Thyroid gland (tissue), 4 donors: ENCODE measurements at regions not wholly inside any gene's neighbourhood (a gene's known extent, or its start where the extent isn't known, plus 50 kb on each side); places are given as distances from the start of the nearest gene placed in this dataset.

Experiments
- CTCF ChIP-seq, 6 experiments: fragments of 200-600 bp in 3 of 6; fragments of 450-650 bp in 3 of 6; sonication (generic) in 3 of 6; IDR thresholded peaks; one replicate each; pipeline ENCODE4 v1.5.1; 2016 to 2019; ENCODE audit warnings: antibody characterized with exemption in 6 of 6, mild to moderate bottlenecking in 2 of 6, inconsistent platforms in 1 of 6, moderate library complexity in 1 of 6
- POLR2A ChIP-seq, 2 donors: fragments of 450-650 bp; IDR thresholded peaks; one replicate each; pipeline ENCODE4 v1.6.1; 2017; ENCODE audit warnings: antibody characterized with exemption in 2 of 2, mild to moderate bottlenecking in 2 of 2, moderate library complexity in 1 of 2

GRCh38 chr20:50252701-50253100 is 62.1 kb downstream of the CEBPB start:
- no peak for TF ChIP-seq POLR2A (IDR thresholded peaks at IDR 0.05)
- TF ChIP-seq CTCF (IDR thresholded peaks at IDR 0.05) = no peak
